NCI-H1694 (cell line): ENCODE measurements at regions not wholly inside any gene's neighbourhood (a gene's known extent, or its start where the extent isn't known, plus 50 kb on each side); places are given as distances from the start of the nearest gene placed in this dataset.
"Not testable (repeated sequence)": the region's sequence is repeated elsewhere in the genome, so short reads cannot be mapped to it uniquely, and the experiment has no call there.

Source experiments
- DNase-seq: peaks from one replicate; lab custom pipeline; 2025; lab: John Stamatoyannopoulos, UW

DNA sequence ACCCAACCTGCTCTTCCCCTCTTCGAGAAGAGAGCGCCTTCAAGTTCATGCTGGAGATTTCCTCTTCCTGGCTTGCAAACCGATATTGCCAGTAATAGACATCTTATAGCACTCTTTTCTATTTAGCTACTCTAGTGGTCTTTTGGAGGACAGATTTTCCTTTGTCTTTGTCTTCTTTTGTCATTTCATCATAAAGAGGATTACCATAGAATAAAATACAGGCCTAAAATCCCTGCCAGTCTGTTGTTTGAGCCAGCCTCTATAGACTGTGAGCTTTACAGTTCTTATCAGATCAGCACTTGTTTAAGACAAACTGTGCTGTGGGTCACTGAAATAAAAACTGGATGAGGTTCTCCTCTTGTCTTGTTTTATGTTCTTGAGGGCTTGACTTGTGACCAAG is 802.8 kb downstream of the NR2F1-AS1 start:
- DNase-seq, result no peak

DNA sequence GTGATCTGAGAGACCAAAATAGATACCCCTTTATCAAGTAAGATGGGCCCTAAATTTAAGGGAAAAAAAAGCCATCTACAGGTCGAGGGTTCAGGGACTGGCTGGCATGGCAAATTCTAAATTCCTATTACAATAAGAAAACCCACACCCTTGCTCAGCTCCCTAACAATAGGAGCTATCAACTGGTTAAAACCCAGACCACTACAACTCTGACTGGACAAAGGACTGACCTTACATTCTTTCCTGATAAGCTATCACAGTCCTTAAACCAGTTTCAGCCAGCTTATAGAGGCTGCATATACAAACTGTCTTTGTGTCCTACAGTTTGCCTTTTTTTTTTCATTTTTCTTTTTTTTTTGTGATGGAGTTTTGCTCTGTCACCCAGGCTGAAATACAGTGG is 803.6 kb downstream of the NR2F1-AS1 start:
- no peak for DNase-seq

DNA sequence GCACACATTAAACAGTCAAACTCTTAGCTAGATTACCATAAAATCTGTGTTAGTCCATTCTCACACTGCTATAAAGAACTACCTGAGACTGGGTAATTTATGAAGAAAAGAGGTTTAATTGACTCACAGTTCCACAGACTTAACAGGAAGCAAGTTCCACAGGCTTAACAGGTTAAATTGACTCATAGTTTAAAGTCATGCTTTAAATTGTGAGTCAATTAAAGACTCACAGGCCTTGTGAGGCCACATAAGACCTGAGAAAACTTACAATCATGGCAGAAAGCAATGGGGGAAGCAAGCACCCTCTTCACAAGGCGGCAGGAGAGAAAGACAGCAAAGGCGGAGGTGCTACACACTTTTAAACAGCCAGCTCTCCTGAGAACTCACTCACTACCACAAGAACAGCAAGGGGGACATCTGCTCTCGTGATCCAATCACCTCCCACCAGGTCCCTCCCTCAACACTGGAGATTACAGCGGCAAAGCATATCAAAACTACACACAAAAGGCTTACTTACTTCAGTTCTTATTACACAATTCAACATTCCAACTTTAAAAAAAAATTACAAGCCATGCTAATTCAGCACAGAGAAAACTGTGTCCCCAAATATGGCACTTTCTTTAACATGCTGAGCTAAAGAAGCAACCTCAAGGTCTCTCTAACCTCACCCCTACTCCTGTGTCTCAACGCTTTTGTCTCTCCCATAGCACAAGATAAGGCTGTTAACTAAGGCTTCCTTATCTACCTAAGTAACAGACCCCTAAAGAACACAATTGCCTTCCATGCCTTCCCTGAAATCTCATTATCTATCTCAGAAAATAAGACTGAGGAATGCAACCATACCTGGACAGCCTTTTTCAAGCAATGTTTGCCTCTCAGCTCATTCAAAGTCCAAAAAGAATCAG is 805.1 kb downstream of the NR2F1-AS1 start:
- no peak for DNase-seq

DNA sequence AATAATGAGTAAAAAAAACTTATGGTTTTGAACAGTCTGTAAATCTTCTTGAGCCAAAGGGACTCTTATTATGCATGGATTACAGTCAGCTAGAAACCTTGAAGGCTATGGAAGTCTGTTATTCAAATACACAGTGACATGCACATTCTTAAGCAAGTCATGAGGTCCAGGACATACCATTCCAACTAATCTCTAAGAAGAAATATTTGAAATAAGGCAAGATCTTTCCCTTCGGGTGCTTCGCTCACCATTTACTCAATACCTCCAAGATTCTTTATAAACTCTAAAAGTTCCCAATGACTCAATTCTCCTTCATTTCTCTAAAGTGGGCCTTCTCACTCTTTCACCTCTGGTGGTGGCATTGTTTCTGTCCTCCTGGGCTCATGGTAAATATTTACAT is 811.0 kb downstream of the NR2F1-AS1 start:
- no peak for DNase-seq

DNA sequence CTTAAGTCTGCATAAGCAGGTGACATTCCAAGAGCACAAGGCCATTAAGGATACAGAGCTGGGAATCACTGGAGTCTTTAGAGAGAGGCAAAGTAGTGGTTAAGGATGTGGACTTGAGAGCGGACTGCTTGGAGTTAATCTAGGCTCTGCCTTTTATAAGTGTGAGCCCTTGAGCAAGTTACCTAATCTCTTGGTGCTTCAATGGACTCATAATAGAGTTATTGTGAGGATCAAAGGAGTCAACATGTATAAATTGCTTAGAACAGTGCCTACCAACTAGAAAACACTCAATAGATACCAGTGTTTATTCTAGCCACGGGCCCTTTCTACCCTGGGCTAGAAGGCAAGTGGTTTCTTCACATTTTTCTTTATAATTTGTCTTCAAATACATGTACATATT is 819.4 kb downstream of the NR2F1-AS1 start:
- no peak for DNase-seq

DNA sequence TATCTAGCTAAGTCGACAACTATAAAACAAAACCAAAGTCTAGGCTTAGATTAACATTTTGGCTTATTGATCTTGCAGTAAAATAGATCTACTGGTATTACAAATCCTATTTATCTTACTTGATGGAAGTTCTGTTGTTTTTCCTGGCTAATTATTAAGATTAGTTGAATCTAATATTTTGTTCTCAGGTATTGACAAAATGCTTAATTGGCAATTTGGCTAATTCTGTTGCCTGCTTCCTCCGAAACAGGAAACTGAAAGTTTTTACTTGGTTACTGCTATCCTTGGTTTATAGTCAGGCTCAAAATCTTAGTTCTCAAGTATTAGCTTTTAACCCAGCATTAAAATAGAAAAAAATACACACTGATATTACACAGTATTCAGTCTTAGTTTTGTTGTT is 820.5 kb downstream of the NR2F1-AS1 start:
- DNase-seq, result no peak

DNA sequence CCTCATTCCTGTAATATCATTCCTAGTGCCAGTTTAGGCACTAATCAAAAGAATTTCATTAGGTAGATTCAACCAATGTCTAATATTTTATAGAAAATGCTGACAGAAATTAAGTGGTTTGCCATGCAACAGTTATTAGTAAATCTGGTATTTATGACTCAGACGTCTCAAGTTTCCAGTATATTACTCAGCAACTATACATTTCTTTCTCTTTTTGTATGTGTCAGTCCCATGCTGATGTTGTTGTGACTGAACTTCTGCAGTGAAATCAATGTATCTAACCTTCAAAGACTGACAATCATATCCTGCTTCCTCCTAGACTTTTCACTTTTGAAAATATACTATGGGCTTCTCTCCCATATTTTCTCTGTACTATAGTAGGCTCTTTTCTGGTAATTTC is 822.5 kb downstream of the NR2F1-AS1 start:
- DNase-seq, result no peak

DNA sequence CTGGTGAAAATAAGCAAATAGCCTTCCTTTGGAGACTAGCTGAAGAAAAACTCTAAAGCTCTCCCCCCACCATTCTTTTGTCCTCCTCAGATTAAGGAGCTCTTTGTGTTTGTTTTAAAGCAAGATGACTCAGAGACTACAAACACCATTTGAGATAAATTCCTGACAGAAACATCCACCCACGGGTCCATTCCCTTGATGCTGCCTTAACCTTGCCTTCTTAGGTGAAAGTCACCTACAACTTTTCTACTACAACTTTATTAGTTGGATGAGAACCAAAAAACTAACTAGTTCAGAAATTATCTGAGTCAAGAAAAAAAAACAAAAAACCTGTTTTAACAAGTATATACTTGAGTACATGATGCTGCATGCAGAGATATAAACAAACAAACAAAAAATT is 831.1 kb downstream of the NR2F1-AS1 start:
- DNase-seq, result no peak

DNA sequence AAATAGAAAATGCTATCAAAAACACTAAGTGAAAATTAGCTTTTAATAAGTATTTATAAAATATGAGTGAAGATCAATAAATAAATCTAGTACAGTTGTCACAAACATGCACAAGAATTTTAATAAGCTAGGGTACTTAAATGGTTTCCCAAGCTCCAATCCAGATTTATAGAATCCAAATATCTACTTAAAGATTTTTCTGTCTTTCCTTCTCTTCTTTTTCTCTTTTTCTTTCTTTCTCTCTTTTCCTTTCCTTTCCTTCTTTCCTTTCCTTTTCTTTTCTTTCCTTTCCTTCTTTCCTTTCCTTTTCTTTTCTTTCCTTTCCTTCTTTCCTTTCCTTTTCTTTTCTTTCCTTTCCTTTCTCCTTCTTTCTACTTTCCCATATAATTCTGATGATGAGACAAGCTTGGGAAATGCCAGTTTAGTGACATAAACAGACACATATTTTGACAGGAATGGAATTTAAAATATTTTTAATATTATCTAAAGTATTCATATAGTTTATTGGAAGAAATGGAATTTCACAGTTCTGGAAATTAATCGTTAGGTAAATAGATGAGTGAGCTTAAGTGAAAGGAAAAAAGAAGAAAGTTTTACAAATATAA is 832.8 kb downstream of the NR2F1-AS1 start:
- DNase-seq, result no peak

DNA sequence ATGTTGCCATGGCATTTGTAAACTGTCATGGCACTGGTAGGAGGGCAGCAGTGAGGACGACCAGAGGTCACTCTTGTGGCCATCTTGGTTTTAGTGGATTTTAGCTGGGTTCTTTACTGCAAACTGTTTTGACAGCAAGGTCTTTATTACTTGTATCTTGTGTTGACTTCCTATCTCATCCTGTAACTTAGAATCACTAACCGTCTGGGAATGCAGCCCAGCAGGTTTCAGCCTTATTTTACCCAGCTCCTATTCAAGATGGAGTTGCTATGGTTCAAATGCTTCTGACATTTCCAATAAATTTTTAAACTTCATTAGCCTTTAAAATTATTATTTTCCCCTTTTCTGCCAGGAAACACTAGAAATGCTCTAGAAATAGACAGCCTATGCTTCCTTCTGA is 839.1 kb downstream of the NR2F1-AS1 start:
- no peak for DNase-seq

DNA sequence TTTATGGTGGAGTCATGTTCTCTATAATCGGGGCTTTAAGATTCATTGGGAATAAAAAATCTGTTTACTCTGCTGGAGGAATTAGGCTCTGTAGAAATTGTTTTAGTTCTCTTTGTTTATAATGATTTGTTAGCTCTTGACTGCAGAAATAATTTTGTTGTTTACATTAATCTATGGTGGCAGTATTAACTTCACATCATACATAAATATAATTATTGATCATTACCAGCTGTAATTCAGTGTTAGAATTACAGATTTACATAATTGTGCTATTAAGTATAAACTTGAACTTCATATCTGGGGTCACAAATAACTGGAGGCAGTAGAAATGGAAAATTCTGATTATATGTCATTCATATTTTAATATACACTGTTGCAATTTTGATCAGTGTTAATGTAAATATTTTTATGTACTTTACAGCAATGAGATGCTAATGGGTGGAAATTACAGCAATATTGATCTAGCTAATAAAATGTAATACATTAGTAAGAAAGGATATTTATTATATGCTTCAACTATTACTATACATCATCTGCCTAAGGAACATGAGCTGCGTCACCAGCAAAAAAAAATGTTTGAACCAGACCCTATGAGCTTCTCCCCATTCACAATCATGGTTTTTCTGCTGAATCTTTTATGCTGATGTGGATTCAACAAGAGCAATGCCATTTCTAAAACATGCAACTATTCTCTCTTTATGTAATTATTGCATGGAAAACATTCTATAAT is 846.6 kb downstream of the NR2F1-AS1 start:
- DNase-seq, result no peak

DNA sequence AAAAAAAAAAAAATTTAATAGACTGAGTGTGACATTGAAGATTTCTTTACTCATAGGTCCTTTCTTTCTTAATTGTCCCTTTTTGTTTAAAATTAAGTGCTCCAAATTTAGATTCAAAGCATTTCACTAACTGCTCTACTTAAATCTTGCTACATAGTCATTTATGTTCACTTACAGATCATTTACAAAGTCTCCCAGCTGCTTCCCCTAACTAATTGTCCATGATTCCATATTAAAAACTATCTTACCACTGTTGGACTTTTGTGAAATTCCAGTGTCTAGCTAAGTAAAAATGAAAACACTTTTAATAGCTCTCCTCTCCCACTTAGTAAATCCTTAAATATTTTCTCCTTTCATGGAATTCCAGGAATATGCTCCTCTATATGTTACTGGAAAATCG is 850.5 kb downstream of the NR2F1-AS1 start:
- no peak for DNase-seq

DNA sequence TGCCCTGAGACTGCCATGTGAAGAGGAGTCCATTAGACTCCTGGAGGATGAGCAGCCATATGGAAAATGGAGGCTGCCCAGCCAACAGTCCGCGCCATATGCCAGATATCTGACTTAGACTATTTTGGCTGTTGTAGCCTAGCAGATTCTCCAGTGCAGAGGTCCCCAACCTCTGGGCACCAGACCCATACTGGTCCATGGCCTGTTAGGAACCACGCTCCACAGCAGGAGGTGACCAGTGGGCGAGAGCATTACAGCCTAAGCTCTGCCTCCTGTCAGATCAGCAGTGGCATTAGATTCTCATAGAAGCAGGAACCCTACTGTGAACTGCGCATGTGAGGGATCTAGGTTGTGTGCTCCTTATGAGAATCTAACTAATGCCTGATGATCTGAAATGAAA is 851.9 kb downstream of the NR2F1-AS1 start:
- DNase-seq, result no peak

DNA sequence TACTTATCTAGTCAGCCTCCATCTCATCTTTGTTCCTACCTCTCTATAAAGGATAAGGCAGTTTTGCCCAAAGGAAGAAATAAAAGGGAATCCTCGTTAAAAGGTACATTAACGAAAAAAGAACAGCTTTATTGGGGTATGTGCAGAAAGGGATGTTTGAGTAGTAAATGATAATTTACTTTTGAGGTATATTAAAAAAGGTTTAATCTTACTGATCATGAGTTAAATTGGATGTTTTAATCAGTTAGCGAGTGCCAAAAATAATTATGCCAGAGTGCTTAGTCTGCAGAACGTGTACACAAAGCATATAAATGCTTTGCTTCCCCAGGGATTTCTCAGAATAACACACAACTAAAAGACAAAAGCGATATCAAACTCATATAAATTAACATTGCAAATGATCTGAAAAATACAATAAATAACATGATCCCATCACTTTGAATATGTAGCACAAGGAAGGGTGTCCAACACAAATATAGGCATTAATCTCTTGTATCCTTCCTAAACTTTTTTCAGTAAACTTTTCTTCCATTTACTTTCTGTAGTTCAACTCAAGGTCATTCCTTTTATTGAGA is 865.0 kb downstream of the NR2F1-AS1 start:
- no peak for DNase-seq

DNA sequence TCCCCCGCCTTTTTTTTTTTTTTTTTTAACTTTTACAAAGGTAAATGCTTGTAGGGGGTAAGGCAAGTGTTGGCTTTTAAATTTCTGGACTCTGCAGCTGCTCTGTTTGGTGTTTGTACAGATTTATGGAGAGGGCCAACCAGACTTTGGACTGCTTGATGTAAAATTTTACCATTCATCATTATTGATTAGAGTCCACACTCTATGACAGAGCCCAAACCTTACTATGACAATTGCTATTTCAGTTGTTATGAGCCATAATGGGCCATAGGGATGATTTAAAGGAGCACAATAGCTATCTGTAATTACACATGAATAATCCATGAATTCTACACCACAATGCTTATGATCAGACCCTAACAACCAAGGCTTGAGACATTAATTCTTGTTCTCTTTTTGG is 867.2 kb downstream of the NR2F1-AS1 start:
- no peak for DNase-seq

DNA sequence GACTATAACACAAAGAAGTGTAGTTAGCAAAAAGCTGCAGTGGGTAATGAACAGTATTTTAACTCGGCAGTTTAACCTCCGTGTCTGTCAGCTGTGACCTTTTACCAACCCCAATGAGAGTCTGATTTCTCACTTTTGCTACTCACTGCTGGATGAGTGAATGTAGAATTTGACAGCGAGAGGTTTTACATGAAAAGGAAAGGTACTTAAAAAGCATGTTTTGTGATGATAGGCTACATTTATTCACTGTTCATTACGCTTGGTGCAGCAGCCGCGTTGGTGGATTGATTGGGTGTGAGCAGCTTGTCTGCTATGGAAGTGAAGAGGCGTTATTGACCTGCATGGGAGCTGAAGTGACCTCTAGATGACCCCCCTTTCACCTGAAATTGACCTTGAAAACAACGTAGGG is 867.7 kb downstream of the NR2F1-AS1 start:
- no peak for DNase-seq

DNA sequence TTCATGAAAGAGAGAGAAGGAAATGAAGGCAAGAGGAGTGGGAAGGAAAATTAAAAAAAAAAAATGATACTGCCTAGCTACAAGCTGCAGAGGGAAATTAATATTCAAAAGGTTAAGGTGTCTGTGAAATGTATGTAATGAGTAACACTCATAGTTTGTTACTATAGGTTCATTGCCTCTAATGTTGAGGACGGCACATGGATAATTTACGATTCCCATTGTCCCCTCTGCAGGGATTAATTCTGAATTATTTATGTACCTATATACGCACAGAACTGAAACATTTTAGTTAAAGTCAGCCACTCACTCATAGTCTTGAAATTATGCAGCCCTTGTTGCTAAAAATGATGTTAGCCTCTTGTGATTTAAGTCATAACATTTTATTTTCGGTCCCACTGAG is 869.1 kb downstream of the NR2F1-AS1 start:
- DNase-seq, result no peak

DNA sequence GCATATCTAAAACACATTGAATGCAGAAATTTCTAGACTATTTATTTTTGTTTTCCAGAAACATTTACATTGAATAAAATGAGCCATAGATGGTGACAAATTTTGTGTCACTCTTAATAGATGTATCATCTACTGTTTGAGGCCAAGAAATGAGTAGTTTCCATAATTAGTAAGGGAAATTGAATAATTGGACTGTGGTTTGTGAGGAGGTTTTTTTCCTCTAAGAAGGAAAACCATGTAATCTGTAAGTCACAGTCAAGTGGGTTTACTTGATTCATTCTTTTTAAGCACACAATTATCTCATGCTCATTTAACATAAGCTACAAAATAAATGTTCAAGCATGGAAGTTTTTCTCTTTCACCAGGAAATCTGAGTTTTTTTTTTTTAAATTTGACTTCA is 876.4 kb downstream of the NR2F1-AS1 start:
- DNase-seq, result no peak

DNA sequence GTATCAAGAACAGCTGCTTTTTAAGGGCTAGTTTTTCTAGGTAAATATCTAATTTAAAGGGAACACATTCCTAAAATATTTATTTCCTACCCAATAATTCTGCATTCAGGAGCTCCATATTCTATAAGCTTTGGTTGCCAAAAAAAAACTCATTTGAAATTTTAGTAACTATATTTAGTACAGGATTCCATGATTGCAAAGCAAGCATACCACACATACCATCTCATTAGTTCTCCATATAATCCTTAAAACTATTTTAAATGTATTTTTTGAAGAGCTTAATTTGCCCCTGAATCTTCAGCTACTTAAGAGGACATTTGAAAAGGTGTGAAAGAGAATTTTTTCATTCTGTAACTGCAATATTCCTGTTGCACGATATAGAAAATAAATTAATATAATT is 877.0 kb downstream of the NR2F1-AS1 start:
- DNase-seq, result no peak

DNA sequence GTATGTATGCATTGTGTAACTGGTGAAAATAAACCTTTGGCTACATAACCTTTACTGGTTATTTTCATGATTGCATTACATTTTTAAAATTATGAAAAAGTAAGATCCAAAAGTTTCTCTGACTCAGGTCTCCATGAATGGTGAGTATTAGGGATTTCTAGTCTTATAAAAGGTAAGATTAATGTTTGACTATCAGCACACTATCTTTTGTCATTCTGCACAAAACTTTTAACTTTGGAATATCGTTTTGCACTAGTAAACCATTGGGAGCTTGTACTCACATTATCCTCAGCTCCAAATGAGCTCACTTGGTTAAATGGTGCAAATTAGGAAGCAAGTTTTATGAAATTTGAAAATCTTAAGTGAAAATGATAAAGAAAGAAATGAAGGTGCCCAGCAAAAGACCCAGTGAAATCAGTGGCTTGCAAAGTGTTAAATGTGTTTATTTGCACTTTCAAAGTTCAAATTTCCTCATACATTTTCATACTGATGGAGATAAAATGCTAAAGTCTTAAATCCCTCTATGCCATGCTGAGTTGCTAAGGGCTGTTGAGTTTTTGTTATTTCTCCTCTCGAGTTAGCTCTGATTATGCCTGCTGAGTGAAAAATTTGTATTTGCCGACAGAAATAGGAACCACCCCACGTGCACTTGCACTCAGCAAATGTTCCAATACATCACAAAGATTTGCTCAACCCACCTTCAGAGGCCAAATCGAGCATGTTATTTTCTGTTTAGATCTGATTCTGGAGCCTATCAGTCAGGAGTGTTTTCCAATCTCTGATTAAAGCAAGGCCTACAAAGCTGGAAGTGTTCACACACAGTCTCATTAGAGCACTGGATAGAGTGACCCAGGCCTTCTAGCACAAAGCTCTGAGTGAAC is 885.7 kb downstream of the NR2F1-AS1 start:
- DNase-seq, result no peak

DNA sequence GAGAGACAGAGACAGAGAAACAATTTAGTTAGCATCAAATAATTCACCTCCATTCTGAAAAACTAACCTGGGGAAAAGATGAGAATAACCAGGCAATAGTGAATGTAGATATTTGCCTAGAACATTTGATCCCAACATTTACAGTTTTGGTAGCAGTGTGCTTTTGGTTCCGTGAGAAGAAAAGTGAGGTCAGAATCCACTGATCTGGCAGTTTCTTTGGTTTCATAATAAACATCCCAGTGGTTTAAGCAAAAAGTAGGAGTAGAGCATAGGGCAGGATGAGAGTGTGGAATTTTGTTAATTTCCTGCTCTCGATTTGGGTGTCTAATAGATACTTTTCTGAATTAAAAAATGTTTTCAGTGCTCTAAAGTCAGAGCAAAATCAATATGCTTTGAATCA is 887.0 kb downstream of the NR2F1-AS1 start:
- no peak for DNase-seq

DNA sequence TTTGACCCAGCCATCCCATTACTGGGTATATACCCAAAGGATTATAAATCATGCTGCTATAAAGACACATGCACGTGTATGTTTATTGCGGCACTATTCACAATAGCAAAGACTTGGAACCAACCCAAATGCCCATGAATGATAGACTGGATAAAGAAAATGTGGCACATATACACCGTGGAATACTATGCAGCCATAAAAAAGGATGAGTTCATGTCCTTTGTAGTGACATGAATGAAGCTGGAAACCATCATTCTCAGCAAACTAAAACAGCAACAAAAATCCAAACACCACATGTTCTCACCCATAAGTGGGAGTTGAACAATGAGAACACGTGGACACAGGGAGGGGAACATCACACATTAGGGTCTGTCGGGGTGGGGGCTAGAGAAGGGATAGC is 889.1 kb downstream of the NR2F1-AS1 start:
- not testable (repeated sequence) for DNase-seq
